HG02938 (cell line): ENCODE measurements at regions not wholly inside any gene's neighbourhood (a gene's known extent, or its start where the extent isn't known, plus 50 kb on each side); places are given as distances from the start of the nearest gene placed in this dataset.

Experiments used
- ATAC-seq: cut with Tn5 transposase; IDR thresholded peaks from one replicate; pipeline ENCODE4 v1.9.1; 2021; ENCODE audit warnings: mild to moderate bottlenecking, moderate library complexity; ENCODE audit not compliant: unreplicated experiment

DNA sequence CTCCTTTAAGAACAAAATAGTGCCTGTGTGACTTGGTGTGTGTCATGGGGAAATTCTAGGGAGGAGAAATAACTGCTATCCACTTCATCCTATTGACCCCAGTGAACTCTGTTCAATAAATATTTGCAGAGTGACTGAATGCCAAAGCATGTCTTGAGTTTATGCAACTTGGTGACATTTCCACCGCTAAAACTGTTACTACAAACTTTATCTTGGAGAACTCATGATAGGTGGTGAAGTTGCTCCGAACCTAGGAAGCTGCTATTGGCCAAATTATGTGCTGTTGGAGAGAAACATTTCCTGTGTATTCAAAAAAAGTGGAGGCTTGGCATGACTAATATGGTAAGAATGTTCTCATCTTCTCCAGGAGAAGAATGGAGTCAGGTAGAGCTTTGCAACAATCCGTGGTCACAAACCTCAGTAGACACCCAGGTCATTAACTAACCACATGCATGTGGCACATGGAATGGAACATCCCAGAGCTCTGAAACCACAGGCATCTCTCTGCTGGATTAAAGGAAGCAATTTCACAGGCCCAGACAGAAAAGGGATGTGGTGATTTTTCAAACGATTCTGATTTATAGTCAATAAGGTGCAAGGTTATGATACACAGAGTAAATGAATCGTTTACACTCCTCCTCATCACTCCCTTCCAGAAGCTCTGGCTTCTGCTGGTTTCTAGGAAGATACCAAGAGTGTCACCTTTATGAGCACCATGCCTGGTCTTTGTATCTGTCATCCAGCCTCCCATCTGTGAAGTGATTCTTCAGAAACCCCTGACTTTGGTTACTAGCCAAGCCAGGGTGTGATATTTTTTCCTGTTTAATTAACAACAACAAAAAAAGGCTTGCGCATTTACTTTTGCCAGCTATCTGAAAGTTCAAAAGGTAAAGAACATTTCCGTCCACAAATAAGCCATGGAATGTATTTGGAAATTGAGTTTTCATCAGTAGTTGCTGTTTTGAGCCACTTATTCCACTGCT, 361.1 kb downstream of the TGFB2 start:
- no peak for ATAC-seq

DNA sequence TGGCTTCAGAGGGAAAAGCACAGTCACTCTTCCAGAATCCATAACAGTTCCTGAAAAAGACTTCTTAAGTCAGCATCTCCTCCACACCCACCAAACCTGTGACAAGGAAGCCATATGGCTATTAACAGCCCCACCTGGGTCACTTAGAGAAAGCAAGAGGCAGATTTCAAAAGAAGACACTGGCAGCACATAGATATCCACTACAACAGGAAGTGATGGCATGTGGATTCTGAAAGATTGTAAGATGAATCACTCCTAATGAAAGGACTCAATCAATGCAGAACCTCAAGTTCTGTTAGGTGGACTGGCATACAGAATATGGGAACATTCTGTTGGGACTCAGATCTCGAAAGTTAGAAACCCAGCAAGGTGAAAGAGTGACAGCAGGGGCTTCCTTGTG, 365.9 kb downstream of the TGFB2 start:
- ATAC-seq = no peak

DNA sequence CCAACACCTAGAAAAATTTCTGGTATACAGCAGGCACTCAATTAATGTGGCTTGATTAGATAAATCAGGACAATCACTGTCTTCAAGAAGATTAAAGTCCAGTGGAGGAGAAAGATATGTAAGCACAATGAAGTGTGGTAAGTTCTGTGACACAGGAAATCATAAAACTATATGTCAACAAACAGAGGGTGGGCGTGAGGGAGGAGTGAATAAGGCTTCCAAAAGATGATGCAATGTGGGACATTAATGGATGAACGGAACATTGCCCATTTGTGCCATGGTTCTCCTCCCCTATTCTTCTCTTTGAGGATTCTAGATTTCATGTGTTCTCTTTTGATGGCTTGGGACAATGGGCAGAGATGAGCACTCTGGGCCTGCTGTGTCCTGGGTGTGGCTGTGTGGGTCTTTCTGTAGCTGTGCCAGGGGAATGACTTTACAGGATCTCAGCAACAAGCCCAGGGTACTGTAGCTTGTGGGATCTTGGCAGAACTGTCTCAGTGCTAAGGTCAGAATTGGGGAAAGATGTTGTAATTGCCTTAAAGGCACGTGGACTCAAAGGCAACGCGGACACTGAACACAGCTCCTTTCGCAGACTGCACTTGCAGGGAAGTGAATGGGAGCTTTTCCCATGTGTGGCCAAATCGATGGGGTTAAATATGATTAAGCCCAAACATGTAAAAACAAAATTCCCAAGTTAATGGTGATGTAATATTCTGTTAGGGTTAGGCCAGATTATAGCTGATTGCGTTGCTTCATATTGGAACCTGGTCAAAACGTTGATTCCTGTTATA, 366.9 kb downstream of the TGFB2 start:
- ATAC-seq = no peak

DNA sequence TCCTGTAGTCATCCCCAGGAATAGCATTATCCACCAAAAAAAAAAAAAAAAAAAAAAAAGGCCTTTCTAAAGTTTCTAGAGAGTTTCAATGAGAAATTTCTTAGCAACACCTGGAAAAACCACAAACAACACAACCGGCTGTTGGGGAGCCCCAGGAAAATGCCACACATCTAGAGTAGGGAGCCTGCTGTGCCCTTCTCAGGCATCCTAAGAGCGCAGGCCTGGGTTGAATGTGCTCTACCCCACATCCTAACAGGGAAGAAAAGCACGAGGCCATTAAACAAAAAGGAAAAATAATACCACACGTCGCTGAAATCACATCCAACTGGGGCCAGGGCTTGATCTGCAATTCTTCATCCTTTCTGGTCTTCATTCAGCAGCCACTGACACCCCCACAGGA, 367.5 kb downstream of the TGFB2 start:
- no peak for ATAC-seq

DNA sequence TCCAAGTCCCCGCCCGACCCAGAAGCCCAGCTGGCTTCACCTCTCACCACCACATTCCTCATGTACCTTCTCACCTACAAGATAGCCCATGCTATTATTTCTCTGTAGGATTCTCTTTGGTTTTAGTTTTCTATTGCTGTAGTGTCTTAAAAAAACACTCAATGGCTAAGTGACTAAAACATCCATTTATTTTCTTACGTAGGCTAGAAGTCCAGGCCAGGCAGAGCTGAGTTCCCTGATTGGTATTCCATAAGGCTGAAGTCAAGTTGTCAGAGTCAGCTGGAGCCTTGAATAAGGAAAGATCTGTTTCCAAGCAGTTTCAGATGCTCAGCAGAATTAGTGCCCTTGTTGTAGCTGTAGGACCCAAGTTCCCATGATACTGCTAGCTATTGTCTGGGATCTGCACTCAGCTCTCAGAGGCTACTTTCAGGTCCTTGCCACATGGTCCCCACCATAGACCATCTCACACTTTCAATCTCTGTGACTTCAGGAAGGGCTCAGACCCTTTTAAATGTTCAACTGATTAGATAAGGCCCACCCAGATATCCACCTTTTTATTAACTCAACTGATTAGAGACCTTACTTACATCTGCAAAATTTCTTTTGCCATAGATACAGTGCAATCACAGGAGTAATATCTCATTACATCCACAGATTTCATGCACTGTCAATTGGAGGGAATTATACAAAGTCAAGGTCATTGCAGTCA, 371.0 kb downstream of the TGFB2 start:
- no peak for ATAC-seq

DNA sequence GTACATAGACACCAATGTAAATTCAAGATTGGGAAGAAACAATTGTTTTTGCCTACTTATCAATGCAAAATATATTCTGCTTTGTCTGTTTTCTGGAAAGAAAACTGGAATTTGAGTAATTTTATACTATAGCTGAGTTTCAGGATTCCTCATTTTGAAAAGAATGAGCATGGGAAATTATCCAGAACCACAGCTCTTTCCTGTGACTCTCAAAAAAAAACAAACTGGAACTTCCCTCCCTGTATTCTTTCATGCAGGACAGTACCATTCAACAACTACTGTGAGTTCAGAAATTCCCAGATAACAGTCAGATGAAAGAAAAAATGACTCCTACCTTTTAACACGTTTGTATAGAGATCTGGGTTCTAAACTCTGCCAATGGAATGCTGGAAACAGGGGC, 372.4 kb downstream of the TGFB2 start:
- ATAC-seq = no peak

DNA sequence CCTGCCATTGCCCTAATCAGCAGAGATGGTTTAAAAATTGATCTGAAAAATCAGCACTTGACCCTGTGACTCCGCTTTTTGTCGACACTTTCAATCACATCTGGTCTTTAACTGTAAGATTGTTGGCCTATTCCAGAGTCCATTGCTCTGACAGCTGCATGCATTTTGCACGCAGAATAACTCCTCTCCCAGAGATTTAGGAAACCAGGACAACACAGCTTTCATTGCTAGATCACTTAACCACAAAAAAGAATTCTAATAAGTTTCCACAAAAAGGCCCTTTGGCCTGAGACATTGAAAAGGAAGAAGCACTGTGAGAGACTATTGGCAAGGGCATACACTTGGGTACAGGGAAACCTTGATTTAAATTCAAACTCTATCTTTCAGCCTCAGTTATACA, 373.1 kb downstream of the TGFB2 start:
- ATAC-seq = no peak

DNA sequence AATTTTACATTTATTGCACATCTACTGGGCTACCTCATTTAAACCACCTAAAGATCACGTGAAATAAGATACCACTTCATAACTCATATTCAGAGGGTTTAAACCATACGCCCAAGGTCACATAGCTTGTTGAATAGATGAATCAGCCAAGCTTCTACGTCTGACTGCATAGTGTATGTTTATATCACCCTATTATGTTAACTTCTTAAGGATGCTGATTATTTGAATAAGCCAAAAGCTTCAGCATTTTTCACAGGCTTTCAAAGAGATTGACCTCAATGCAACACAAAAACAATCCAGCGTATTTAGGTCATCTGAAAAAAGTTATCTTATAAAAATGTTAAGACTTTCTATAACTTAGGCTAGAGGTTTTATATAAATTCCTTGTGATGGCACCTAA, 373.8 kb downstream of the TGFB2 start:
- ATAC-seq = no peak

DNA sequence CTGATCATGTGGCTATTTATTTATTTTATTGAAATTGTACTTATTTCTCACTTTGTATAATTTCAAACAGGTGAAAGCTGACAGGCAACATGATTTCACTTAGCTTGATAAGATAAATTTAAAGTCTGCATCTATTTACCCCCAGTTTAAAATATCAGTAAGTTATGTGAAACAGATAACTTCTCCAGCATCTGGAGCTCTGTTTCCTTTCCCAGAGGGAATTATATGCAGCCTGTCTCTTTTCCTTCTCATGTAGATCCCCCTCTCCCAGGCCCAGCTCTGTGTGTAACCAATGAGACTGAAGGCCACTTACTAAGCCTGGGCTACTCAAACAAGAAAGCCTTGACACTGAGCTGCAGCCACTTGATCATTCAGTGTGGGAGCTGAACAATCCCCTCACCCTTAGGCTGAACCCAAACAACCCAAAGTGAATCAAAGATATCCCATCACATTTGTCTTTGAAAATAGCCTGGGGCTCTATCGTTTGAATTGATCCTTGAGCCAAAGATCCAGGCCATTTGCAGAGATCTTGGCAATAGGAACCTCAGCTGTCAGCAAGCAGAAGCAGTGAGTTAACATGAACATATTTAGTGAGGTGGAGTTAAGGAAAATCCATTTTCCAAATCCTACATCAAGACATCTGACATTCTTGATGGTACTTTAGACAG, 383.9 kb downstream of the TGFB2 start:
- ATAC-seq = no peak

DNA sequence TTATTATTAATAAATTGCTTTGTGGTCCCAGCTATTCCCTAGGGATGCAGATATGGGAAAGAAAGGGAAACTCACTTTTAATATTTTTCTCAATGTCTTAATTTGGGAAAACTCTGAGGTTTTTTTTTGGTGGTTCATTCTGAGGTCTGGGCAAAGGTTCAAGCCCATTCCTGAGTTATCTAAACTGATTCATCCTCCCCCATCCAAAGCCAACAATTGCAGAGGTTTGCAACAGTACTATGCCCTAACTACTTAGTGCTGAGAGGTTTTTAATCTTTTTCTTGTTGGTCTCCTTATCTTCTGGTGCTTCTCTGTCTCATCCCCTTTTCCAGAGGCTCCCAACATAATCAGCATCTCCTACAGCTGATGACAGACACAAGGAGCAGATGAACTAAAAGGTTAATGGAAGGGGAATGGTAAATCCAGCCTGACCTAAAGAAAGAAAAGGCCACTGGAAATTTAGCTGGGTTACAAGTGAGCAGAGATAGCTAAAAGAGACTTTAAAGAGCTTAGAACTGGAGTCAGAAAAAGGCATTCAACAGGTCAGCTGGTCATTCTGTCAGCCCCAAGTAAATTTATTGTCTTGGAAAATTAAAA, 390.4 kb downstream of the TGFB2 start:
- no peak for ATAC-seq

DNA sequence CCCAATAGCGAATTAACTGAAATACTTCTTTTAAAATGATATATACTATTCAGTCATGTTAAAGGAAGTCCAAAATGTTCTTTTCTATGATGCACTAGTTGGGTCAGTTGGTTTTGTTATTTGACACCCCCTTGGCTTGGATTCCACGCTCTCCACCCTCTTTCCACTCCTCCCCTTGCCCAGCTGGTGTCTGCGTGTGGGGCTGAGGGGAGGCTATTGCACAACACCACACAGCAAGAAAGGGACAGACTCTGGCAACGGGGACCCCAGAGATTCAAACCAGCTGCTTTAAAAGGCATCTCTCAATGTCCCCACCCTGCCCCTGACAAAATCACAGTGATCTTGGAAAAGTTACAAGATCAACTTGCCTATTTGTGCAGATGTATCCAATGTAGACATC, 394.3 kb downstream of the TGFB2 start:
- ATAC-seq = no peak

DNA sequence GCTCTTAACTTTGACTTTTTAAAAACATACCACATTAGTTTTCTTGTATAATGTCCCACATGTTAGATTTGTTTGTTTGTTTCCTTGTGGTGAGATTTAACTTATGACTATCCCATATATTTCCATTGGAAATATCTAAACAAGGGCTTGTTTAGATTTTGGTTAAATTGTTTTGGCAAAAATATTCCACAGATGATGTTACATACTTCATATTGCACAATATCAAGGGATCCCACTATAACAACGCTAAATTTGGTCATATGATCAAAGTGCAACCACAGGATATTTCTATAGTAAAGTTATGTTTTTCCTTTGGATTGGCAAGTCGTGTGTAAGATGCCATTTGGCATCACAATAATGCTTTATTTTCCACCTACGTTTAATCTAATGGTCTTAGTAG, 396.7 kb downstream of the TGFB2 start:
- ATAC-seq = no peak

DNA sequence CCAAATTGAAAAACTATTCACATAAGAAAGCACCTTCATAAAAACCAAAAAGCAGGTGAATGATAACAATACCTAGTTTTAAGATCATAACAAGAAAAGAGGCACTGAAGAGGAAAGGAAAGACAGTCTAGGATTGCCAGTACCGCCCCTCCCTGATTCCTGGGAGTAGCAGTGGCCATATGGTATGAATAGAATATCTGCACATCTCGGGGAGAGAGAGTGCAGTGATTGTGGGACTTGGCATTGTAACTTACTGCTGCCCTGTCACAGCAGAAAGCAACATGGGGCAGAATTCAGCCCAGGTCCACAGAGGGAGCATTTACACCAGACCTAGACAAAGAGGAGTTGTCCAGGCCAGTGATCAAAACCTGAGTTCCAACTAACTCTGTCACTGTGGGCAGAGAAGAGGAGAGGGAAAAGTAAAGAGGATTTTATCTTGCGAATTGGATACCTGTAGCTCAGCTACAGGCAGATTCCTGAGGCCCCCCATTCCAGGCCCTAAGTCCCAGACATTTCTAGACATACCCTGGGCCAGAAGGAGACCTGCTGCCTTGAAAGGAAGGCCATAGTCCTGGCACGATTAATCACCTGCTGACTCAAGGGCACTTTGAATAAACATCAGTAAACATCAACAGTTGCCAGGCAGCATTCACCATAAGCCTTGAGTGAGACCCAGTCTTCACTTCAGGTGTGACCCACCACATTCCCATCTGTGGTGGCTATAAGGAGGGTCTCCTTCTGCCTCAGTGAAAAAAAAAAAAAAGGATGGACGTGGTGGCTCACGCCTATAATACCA, 397.5 kb downstream of the TGFB2 start:
- ATAC-seq = no peak

DNA sequence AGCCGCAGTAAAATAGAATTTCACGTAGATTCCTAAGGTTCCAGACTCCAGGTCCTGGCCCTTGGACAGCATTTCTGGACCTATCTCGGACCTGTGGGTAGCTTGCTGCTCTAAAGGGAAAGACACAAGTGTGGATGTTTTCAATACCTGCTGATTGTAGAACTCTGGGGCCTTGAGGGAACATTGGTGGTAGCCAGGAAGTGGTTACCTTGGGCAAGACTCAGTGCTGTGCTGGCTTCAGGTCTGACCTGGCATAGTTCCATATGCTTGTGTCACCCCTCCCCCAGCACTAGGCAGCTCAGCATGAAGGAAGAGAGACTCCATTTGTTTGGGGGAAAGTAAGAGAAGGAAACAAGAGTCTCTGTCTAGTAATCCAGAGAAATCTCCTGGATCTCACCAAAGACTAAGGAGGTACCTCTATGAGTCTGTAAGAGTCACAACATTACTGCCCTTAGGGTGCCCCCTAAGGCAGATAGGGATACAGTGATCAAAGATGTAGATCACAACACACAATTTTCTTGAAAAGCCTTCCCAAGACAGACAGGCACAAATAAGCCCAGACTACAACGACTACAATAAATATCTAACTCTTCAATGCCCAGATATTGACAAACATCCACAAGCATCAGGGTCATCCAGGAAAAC, 398.8 kb downstream of the TGFB2 start:
- no peak for ATAC-seq

DNA sequence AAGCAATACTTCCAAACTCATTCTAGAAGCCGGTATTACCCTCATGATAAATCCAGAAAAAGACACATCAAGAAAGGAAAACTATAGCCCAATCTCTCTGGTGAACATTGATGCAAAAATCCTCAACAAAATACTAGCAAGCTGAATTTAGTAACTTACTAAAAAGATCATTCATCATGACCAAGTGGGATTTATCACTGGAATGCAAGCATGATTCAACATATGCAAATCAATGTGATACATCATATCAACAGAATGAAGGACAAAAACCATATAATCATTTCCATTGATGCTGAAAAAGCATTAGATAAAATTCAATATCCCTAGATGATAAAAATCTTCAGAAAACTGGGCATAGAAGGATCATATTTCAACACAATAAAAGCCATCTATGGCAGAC, 402.9 kb downstream of the TGFB2 start:
- ATAC-seq = no peak

DNA sequence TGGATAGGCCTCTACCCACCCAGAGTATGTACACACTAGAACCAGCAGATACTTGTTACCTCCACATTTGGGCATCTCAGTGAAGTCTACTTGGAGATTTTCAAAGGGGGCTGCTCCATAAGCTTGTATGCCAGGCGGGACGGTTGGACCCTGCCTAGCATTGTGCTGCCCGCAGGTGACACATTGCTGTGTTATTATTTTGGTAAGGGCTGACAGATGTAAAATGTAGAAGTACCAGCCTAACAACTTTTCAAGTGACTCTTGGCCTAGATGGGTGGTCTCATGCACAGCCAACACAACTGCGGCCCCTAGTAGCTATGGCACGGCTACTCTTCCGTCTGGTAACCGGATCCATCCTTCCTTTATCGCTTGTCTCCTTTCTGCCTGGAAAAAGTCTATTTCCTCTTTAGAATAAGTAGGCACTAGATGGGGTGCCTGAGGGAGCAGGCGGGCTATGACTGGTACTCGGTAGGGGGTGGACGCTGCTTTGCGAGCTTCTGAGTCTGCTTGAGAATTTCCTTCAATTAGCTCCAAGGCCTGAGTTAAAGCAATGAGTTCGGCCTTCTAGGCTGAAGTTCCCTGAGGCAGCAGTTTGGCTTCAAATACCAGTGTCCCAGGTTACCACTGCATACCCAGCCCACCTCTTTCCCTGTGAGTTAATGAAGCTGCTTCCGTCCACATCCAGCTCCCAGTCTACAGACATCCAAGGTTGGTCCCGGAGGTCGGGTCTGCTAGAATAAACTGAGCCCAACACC, 405.3 kb downstream of the TGFB2 start:
- no peak for ATAC-seq

DNA sequence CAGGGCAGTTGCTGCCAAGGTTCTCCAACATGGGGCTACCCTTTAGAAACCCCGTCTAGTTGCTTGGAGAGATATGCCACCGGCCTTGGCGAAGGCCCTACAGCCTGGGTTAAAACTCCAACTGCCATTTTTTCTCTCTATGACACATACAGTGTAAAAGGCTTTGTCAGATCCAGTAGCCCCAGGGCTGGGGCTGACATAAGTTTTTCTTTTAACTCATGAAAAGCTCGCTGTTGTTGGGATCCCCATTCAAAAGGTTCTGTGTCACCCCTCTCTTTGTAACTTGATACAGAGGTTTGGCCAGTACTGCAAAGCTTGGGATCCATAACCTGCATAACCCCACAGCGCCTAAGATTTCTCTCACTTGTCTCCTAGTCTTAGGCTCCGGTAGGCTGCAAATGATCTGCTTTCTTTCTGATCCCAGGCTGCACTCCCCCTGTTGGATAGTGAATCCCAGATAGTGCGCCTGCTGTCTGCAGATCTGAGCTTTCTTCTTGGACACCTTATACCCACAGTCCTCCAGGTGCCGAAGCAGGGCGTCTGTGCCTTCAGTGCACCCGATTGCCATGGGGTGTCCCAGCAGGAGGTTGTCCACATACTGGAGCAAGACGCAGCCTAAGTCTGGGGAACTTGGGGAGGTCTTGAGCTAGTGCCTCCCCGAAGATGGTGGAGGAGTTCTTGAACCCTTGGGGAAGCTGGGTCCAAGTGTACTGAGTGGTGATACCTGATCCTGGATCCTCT, 406.2 kb downstream of the TGFB2 start:
- ATAC-seq = no peak

DNA sequence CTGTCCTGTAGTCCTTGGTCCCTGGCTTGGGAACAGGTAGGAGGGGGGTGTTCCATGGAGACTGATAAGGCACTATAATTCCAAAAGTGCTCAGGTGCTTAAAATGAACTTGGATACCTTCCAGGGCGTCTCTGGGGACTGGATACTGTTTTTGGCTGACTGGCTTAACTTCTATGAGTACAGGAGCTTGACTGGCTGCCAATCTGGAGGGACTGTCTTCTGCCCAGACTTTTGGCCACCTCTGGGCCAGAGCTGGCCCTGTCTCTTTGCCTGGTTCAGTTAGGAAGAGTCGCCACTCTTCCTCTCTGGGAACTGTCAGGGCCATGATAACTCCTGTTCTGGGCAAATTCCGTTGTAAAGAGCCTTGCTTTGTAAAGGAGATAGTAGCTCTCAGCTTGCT, 407.0 kb downstream of the TGFB2 start:
- ATAC-seq = no peak
